ENCODE measurements at regions not wholly inside any gene's neighbourhood (a gene's known extent, or its start where the extent isn't known, plus 50 kb on each side); places are given as distances from the start of the nearest gene placed in this dataset.

- TF ChIP-seq E2F5 (CRISPR knock-in tag; IDR thresholded peaks at IDR 0.05) (no peak), ZNF423 (CRISPR knock-in tag; IDR thresholded peaks at IDR 0.05) (no peak), SMAD4 (CRISPR knock-in tag; IDR thresholded peaks at IDR 0.05) (no peak), ATF3 (CRISPR knock-in tag; conservative IDR thresholded peaks at IDR 0.05) (no peak), TEAD4 (CRISPR knock-in tag; IDR thresholded peaks at IDR 0.05) (no peak), NR1H2 (CRISPR knock-in tag; IDR thresholded peaks at IDR 0.05) (no peak), CTCF (IDR thresholded peaks at IDR 0.05) (no peak), ZNF138 (CRISPR knock-in tag; conservative IDR thresholded peaks at IDR 0.05) (no peak), EMX1 (CRISPR knock-in tag; IDR thresholded peaks at IDR 0.05) (no peak), JAZF1 (CRISPR knock-in tag; IDR thresholded peaks at IDR 0.05) (no peak), FOXP1 (CRISPR knock-in tag; IDR thresholded peaks at IDR 0.05; ENCODE audit: borderline replicate concordance) (no peak), AFF4 (CRISPR knock-in tag; IDR thresholded peaks at IDR 0.05; ENCODE audit: borderline replicate concordance) (no peak), NFATC4 (CRISPR knock-in tag; IDR thresholded peaks at IDR 0.05) (no peak), RELA (CRISPR knock-in tag; IDR thresholded peaks at IDR 0.05; ENCODE audit: borderline replicate concordance) (no peak), ZNF281 (CRISPR knock-in tag; IDR thresholded peaks at IDR 0.05) (no peak), IRF1 (CRISPR knock-in tag; IDR thresholded peaks at IDR 0.05) (no peak), ZNF232 (CRISPR knock-in tag; IDR thresholded peaks at IDR 0.05) (no peak)
These were observed 879.2 kb upstream of the INTU start (continued) for GRCh38 chr4:126753592-126753991.

- DNase-seq (ENCODE audit: low spot score), result no peak
- Mint-ChIP-seq H3K27me3 (ENCODE audit: low read depth) (no peaks in the 10 kb centered on the region), H3K4me3 (no peak overlapping the region), H3K4me1 (no peaks in the 10 kb centered on the region), H3K27ac (no peak overlapping the region), H3K36me3 (no peaks in the 10 kb centered on the region), H3K9me3 (no peaks in the 10 kb centered on the region)
- ChIA-PET CTCF (no interaction called here), POLR2A (no interaction called here)
- no peak for ATAC-seq
- no peak for TF ChIP-seq E2F5 (CRISPR knock-in tag; IDR thresholded peaks at IDR 0.05)
- no peak for TF ChIP-seq ZBTB43 (CRISPR knock-in tag; IDR thresholded peaks at IDR 0.05)
- TF ChIP-seq ZNF232 (CRISPR knock-in tag; IDR thresholded peaks at IDR 0.05), result no peak
- no peak for TF ChIP-seq NR2C2 (CRISPR knock-in tag; IDR thresholded peaks at IDR 0.05)
- no peak for TF ChIP-seq ZNF263 (CRISPR knock-in tag; IDR thresholded peaks at IDR 0.05; ENCODE audit: low read depth)
- TF ChIP-seq FOXP1 (CRISPR knock-in tag; IDR thresholded peaks at IDR 0.05; ENCODE audit: borderline replicate concordance), result no peak
- TF ChIP-seq SMAD4 (CRISPR knock-in tag; IDR thresholded peaks at IDR 0.05), result no peak
- no peak for TF ChIP-seq E2F4 (CRISPR knock-in tag; IDR thresholded peaks at IDR 0.05; ENCODE audit: borderline replicate concordance, low read depth)
- no peak for TF ChIP-seq ZNF219 (CRISPR knock-in tag; IDR thresholded peaks at IDR 0.05; ENCODE audit: borderline replicate concordance)
- TF ChIP-seq SMAD3 (CRISPR knock-in tag; IDR thresholded peaks at IDR 0.05; ENCODE audit: borderline replicate concordance), result no peak
These were observed 877.3 kb upstream of the INTU start for GRCh38 chr4:126755506-126755905.
